H1 (cell line): ENCODE measurements at regions not wholly inside any gene's neighbourhood (a gene's known extent, or its start where the extent isn't known, plus 50 kb on each side); places are given as distances from the start of the nearest gene placed in this dataset.

ENCODE experiments used
- CTCF ChIA-PET: fragments of 300-600 bp; sonication (Branson Sonifier 250); formaldehyde crosslinking; loops from one replicate; lab custom pipeline; 2021; ENCODE audit not compliant: partially characterized antibody; lab: Charles Lee
- POLR2A ChIA-PET: fragments of 300-600 bp; sonication (Branson Sonifier 250); formaldehyde crosslinking; loops from one replicate; lab custom pipeline; 2021; ENCODE audit warnings: inconsistent platforms; ENCODE audit not compliant: partially characterized antibody; lab: Charles Lee
- DNase-seq, 2 experiments: peaks; one replicate each; pipeline versions ENCODE4 v3.0.0 to v3.0.0-alpha.2; 2010 to 2022; ENCODE audit warnings: low spot score in 2 of 2, low read depth in 1 of 2, mixed read lengths in 1 of 2
- FAIRE-seq: peaks from 2 replicates; lab custom pipeline; 2011; peaks lifted over from hg19 to GRCh38; lab: Jason Lieb, UNC
- H2AFZ ChIP-seq: 2 replicates; pipeline ENCODE4 v1.8.1; 2012; ENCODE audit warnings: low read length, inconsistent platforms
- H2AK5ac ChIP-seq: 2 replicates; pipeline ENCODE4 v1.6.1; 2013; ENCODE audit warnings: low read depth, low read length
- H2BK120ac ChIP-seq: replicated peaks from 2 replicates; pipeline ENCODE3; 2013; ENCODE audit warnings: low read depth, low read length, inconsistent platforms
- H2BK12ac ChIP-seq: 2 replicates; pipeline ENCODE4 v1.6.1; 2013; ENCODE audit warnings: low read depth, low read length
- H2BK15ac ChIP-seq: 2 replicates; pipeline ENCODE4 v1.6.1; 2013; ENCODE audit warnings: low read length
- H2BK20ac ChIP-seq: 2 replicates; pipeline ENCODE4 v1.6.1; 2013; ENCODE audit warnings: low read length
- H2BK5ac ChIP-seq: 2 replicates; pipeline ENCODE4 v1.6.1; 2013; ENCODE audit warnings: low read depth, low read length
- H3K14ac ChIP-seq: 2 replicates; pipeline ENCODE4 v1.6.1; 2013; ENCODE audit warnings: inconsistent platforms; ENCODE audit not compliant: insufficient read length
- H3K18ac ChIP-seq: 2 replicates; pipeline ENCODE4 v1.6.1; 2013; ENCODE audit warnings: low read length; ENCODE audit errors: extremely low read depth
- H3K23ac ChIP-seq: 2 replicates; pipeline ENCODE4 v1.6.1; 2013; ENCODE audit warnings: inconsistent platforms; ENCODE audit not compliant: insufficient read length
- H3K23me2 ChIP-seq: 2 replicates; pipeline ENCODE4 v1.6.1; 2013; ENCODE audit warnings: low read depth, low read length
- H3K27ac ChIP-seq: 2 replicates; pipeline ENCODE4 v1.6.1; 2011; ENCODE audit warnings: low read depth, low read length, inconsistent platforms
- H3K27me3 ChIP-seq, 4 experiments: replicated peaks in 1 of 4; 1 replicate in 1 of 4; 2 replicates in 3 of 4; pipeline versions ENCODE4 v1.6.1 to v1.8.1; 2011 to 2013; ENCODE audit warnings: low read length in 3 of 4, mild to moderate bottlenecking in 3 of 4, inconsistent platforms in 2 of 4, mixed read lengths in 2 of 4, moderate library complexity in 1 of 4; ENCODE audit not compliant: control insufficient read depth in 3 of 4, insufficient read depth in 3 of 4; ENCODE audit errors: extremely low read depth in 1 of 4
- H3K36me3 ChIP-seq, 4 experiments: 2 replicates each; pipeline versions ENCODE4 v1.6.1 to v1.8.1; 2011 to 2013; ENCODE audit warnings: mild to moderate bottlenecking in 4 of 4, low read length in 3 of 4, moderate library complexity in 2 of 4, control low read depth in 1 of 4, inconsistent platforms in 1 of 4; ENCODE audit not compliant: insufficient read depth in 4 of 4, control insufficient read depth in 2 of 4
- H3K4ac ChIP-seq: replicated peaks from 2 replicates; pipeline ENCODE3; 2013; ENCODE audit warnings: low read length, low read depth, mixed read lengths, inconsistent platforms; ENCODE audit not compliant: insufficient read length
- H3K4me1 ChIP-seq, 4 experiments: replicated peaks in 1 of 4; 1 replicate in 1 of 4; 2 replicates in 3 of 4; pipeline versions ENCODE4 v1.6.1 to v1.8.1; 2011 to 2013; ENCODE audit warnings: low read length in 3 of 4, inconsistent platforms in 2 of 4, mixed read lengths in 1 of 4; ENCODE audit not compliant: insufficient read depth in 4 of 4, control insufficient read depth in 3 of 4
- H3K4me2 ChIP-seq, 2 experiments: 2 replicates each; pipeline versions ENCODE4 v1.6.1 to v1.8.1; 2011 to 2013; ENCODE audit warnings: low read depth in 2 of 2, low read length in 2 of 2, control low read depth in 1 of 2, inconsistent platforms in 1 of 2, mild to moderate bottlenecking in 1 of 2; ENCODE audit not compliant: insufficient read depth in 1 of 2
- H3K4me3 ChIP-seq, 4 experiments: fragments of 200-600, 300-600 bp in 1 of 4; sonication (generic), shearing (Covaris generic), sonication (Bioruptor Twin) in 1 of 4; 2 replicates each; pipeline versions ENCODE4 v1.5.1 to v1.8.1; 2011 to 2016; ENCODE audit warnings: low read length in 4 of 4, low read depth in 3 of 4, control low read depth in 2 of 4, inconsistent platforms in 2 of 4, mild to moderate bottlenecking in 2 of 4, mixed read lengths in 1 of 4, moderate library complexity in 1 of 4; ENCODE audit not compliant: insufficient read depth in 2 of 4; ENCODE audit errors: extremely low read depth in 1 of 4
- H3K56ac ChIP-seq: replicated peaks from 2 replicates; pipeline ENCODE3; 2013; ENCODE audit warnings: low read depth, mild to moderate bottlenecking, mixed read lengths, low read length, inconsistent platforms; ENCODE audit not compliant: insufficient read length
- H3K79me1 ChIP-seq: 2 replicates; pipeline ENCODE4 v1.6.1; 2013; ENCODE audit warnings: low read depth, low read length, control low read depth
- H3K79me2 ChIP-seq, 2 experiments: 2 replicates each; pipeline versions ENCODE4 v1.6.1 to v1.8.1; 2012 to 2013; ENCODE audit warnings: low read length in 2 of 2, mild to moderate bottlenecking in 2 of 2, inconsistent platforms in 1 of 2; ENCODE audit not compliant: insufficient read depth in 2 of 2, control insufficient read depth in 1 of 2
- H3K9ac ChIP-seq, 4 experiments: replicated peaks in 1 of 4; 1 replicate in 1 of 4; 2 replicates in 3 of 4; pipeline versions ENCODE4 v1.6.1 to v1.8.1; 2011 to 2013; ENCODE audit warnings: low read depth in 3 of 4, low read length in 3 of 4, control low read depth in 2 of 4, mild to moderate bottlenecking in 2 of 4, moderate library complexity in 2 of 4, inconsistent platforms in 1 of 4; ENCODE audit errors: extremely low read depth in 1 of 4
- H3K9me3 ChIP-seq, 2 experiments: 2 replicates each; pipeline versions ENCODE4 v1.6.1 to v1.8.1; 2012 to 2013; ENCODE audit warnings: mild to moderate bottlenecking in 2 of 2, moderate library complexity in 2 of 2, control low read depth in 1 of 2, inconsistent platforms in 1 of 2, low read depth in 1 of 2, low read length in 1 of 2, mixed read lengths in 1 of 2; ENCODE audit not compliant: insufficient read depth in 2 of 2
- H4K20me1 ChIP-seq, 2 experiments: replicated peaks in 1 of 2; 2 replicates each; pipeline versions ENCODE3 to v1.8.1; 2011 to 2013; ENCODE audit warnings: inconsistent platforms in 2 of 2, low read length in 2 of 2, mild to moderate bottlenecking in 1 of 2; ENCODE audit not compliant: insufficient read depth in 2 of 2, control insufficient read depth in 1 of 2
- H4K5ac ChIP-seq: 2 replicates; pipeline ENCODE4 v1.6.1; 2013; ENCODE audit warnings: low read length, low read depth, mixed read lengths, inconsistent platforms; ENCODE audit not compliant: insufficient read length
- H4K8ac ChIP-seq: 2 replicates; pipeline ENCODE4 v1.8.0; 2013; ENCODE audit warnings: mild to moderate bottlenecking, moderate library complexity, low read length, inconsistent platforms; ENCODE audit not compliant: insufficient read depth; ENCODE audit errors: extremely low read depth
- H4K91ac ChIP-seq: replicated peaks from 2 replicates; pipeline ENCODE3; 2013; ENCODE audit warnings: low read length, mixed read lengths, inconsistent platforms; ENCODE audit not compliant: insufficient read length
- ASH2L ChIP-seq: fragments of 200-600, 300-600 bp; sonication (generic); IDR thresholded peaks from one replicate; pipeline ENCODE4 v1.7.1; 2017; ENCODE audit warnings: low read length
- FOSL1 ChIP-seq: IDR thresholded peaks from 2 replicates; pipeline ENCODE4 v1.6.1; 2011; ENCODE audit warnings: mild to moderate bottlenecking, low read depth, low read length, moderate library complexity; ENCODE audit not compliant: insufficient read depth
- JUN ChIP-seq: IDR thresholded peaks from 2 replicates; pipeline ENCODE4 v1.6.1; 2011; ENCODE audit warnings: low read depth, mild to moderate bottlenecking, improper control_type of control experiment, low read length
- POU5F1 ChIP-seq: IDR thresholded peaks from 2 replicates; pipeline ENCODE4 v1.6.1; 2011; ENCODE audit warnings: low read depth, mild to moderate bottlenecking, low read length, moderate library complexity
- SAP30 ChIP-seq: fragments of 300-600 bp; sonication (generic); IDR thresholded peaks from 2 replicates; pipeline ENCODE4 v1.7.1; 2012; ENCODE audit warnings: low read length, moderate library complexity, mild to moderate bottlenecking, inconsistent platforms; ENCODE audit not compliant: insufficient read depth, insufficient replicate concordance
- SIX5 ChIP-seq: IDR thresholded peaks from 2 replicates; pipeline ENCODE4 v1.6.1; 2011; ENCODE audit warnings: mild to moderate bottlenecking, low read depth, low read length

DNA sequence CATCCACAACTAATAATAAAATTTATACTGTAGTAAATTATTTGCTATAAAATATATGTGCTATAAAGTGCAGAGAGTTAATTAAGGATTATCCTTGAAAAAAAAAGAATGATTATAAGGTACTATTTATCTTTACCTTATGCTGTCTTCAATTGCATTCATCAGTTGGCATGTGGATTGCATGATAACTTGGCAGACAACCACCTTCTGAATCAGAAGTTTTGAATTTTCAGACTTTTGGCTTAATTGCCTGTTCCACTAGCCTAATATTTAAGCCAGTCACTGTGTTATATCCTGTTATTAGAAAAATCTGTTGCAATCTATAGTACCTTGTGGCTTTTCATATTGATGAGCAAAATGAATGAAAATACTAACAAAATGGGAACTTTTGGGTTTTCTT, 1040.3 kb upstream of the PCDH10 start:
- no peaks in the 10 kb centered on the region for H3K23me2 ChIP-seq
- H2BK12ac ChIP-seq: no peak overlapping the region
- H2BK20ac ChIP-seq: no peak overlapping the region
- no peak overlapping the region for H3K27ac ChIP-seq
- H4K8ac ChIP-seq: no peak overlapping the region
- H3K14ac ChIP-seq: no peak overlapping the region
- no peak for DNase-seq
- H3K9me3 ChIP-seq: no peaks in the 10 kb centered on the region
- H3K4me1 ChIP-seq: no peaks in the 10 kb centered on the region
- no peak overlapping the region for H3K4ac ChIP-seq
- ChIA-PET POLR2A (no interaction called here), CTCF (no interaction called here)
- H2AK5ac ChIP-seq: no peak overlapping the region
- H3K56ac ChIP-seq: no peak overlapping the region
- H2AFZ ChIP-seq: no peak overlapping the region
- FAIRE-seq: no peak
- no peaks in the 10 kb centered on the region for H3K79me2 ChIP-seq
- H3K79me1 ChIP-seq: no peaks in the 10 kb centered on the region
- no peak overlapping the region for H4K5ac ChIP-seq
- no peak overlapping the region for H2BK5ac ChIP-seq
- no peak overlapping the region for H3K23ac ChIP-seq
- H4K91ac ChIP-seq: no peak overlapping the region
- no peak overlapping the region for H2BK15ac ChIP-seq
- H3K4me3 ChIP-seq: no peak overlapping the region
- no peaks in the 10 kb centered on the region for H3K36me3 ChIP-seq
- H3K4me2 ChIP-seq: no peak overlapping the region
- H2BK120ac ChIP-seq: no peak overlapping the region
- no peak overlapping the region for H3K18ac ChIP-seq
- no peak overlapping the region for H3K9ac ChIP-seq
- H4K20me1 ChIP-seq: no peaks in the 10 kb centered on the region
- no peaks in the 10 kb centered on the region for H3K27me3 ChIP-seq
- TF ChIP-seq SIX5 (no peak), POU5F1 (no peak), FOSL1 (no peak), JUN (no peak), ASH2L (no peak), SAP30 (no peak)
